Vagina (tissue), 2 donors: ENCODE measurements at regions not wholly inside any gene's neighbourhood (a gene's known extent, or its start where the extent isn't known, plus 50 kb on each side); places are given as distances from the start of the nearest gene placed in this dataset.

Experiments
- DNase-seq, 2 donors: peaks; one replicate each; pipeline ENCODE4 v3.0.0-alpha.2; 2017; ENCODE audit errors: extremely low spot score in 2 of 2
- H3K27ac ChIP-seq: fragments of 200-600 bp; sonication (generic); one replicate; pipeline ENCODE4 v1.5.1; 2019
- H3K27me3 ChIP-seq: fragments of 200-600 bp; sonication (generic); one replicate; pipeline ENCODE4 v1.5.1; 2019
- H3K36me3 ChIP-seq, 2 donors: fragments of 200-600 bp; sonication (generic); one replicate each; pipeline ENCODE4 v1.5.1; 2017 to 2019
- H3K4me1 ChIP-seq: fragments of 200-600 bp; sonication (generic); one replicate; pipeline ENCODE4 v1.5.1; 2019
- H3K4me3 ChIP-seq, 2 donors: fragments of 200-600 bp; sonication (generic); 1 replicate in 1 of 2; 2 replicates in 1 of 2; pipeline ENCODE4 v1.5.1; 2016 to 2019
- H3K9me3 ChIP-seq: fragments of 200-600 bp; sonication (generic); one replicate; pipeline ENCODE4 v1.5.1; 2019
- CTCF ChIP-seq, 3 experiments: fragments of 450-650 bp in 2 of 3; fragments of 200-600 bp in 1 of 3; sonication (generic) in 1 of 3; IDR thresholded peaks; one replicate each; pipeline ENCODE4 v1.5.1; 2017 to 2019; ENCODE audit warnings: antibody characterized with exemption in 3 of 3, mild to moderate bottlenecking in 2 of 3, moderate library complexity in 2 of 3
- POLR2A ChIP-seq, 2 donors: fragments of 450-650 bp; IDR thresholded peaks; one replicate each; pipeline ENCODE4 v1.6.1; 2017; ENCODE audit warnings: antibody characterized with exemption in 2 of 2, mild to moderate bottlenecking in 2 of 2, moderate library complexity in 2 of 2
- POLR2AphosphoS5 ChIP-seq, 2 donors: sonication (generic); formaldehyde crosslinking; IDR thresholded peaks; one replicate each; pipeline ENCODE4 v1.9.0; 2017; ENCODE audit warnings: antibody characterized with exemption in 2 of 2, mild to moderate bottlenecking in 2 of 2, low read depth in 1 of 2; ENCODE audit not compliant: insufficient read depth in 1 of 2
- intact Hi-C: fragments of 100-400 bp; cut with DNase I; formaldehyde crosslinking; loops from one replicate; pipeline ENCODE4 v1.15.1; 2023

GRCh38 chr5:124060413-124061067, 548.6 kb downstream of the CSNK1G3 start:
- intact Hi-C loops, result no loop called here
- Histone ChIP-seq H3K4me3 (no peak overlapping the region), H3K27me3 (no peaks in the 10 kb centered on the region), H3K9me3 (no peaks in the 10 kb centered on the region), H3K27ac (no peak overlapping the region), H3K4me1 (peaks cover 17% of the 10 kb centered on the region), H3K36me3 (no peaks in the 10 kb centered on the region)
- DNase-seq, result no peak
- TF ChIP-seq POLR2A (IDR thresholded peaks at IDR 0.05), result no peak
- TF ChIP-seq CTCF (IDR thresholded peaks at IDR 0.05), result no peak
- TF ChIP-seq POLR2AphosphoS5 (IDR thresholded peaks at IDR 0.05; ENCODE audit: insufficient read depth in 1 of 2, low read depth in 1 of 2), result no peak

GRCh38 chr5:124060011-124060410, 548.0 kb downstream of the CSNK1G3 start:
- H3K27me3 ChIP-seq, result no peaks in the 10 kb centered on the region
- no peak for TF ChIP-seq CTCF (IDR thresholded peaks at IDR 0.05)
- no peak for TF ChIP-seq POLR2A (IDR thresholded peaks at IDR 0.05)
- no peak for TF ChIP-seq POLR2AphosphoS5 (IDR thresholded peaks at IDR 0.05; ENCODE audit: insufficient read depth in 1 of 2, low read depth in 1 of 2)
- H3K27ac ChIP-seq, result no peak overlapping the region
- no peaks in the 10 kb centered on the region for H3K36me3 ChIP-seq
- no peaks in the 10 kb centered on the region for H3K9me3 ChIP-seq
- peaks cover 17% of the 10 kb centered on the region for H3K4me1 ChIP-seq
- no peak overlapping the region for H3K4me3 ChIP-seq
- intact Hi-C loops, result no loop called here
- no peak for DNase-seq

GRCh38 chr5:124059200-124059599, 547.2 kb downstream of the CSNK1G3 start:
- Histone ChIP-seq H3K36me3 (no peaks in the 10 kb centered on the region), H3K4me1 (peaks cover 17% of the 10 kb centered on the region), H3K27ac (no peak overlapping the region), H3K9me3 (no peaks in the 10 kb centered on the region), H3K4me3 (no peak overlapping the region), H3K27me3 (no peaks in the 10 kb centered on the region)
- DNase-seq, result no peak
- TF ChIP-seq POLR2A (IDR thresholded peaks at IDR 0.05), result no peak
- TF ChIP-seq POLR2AphosphoS5 (IDR thresholded peaks at IDR 0.05; ENCODE audit: insufficient read depth in 1 of 2, low read depth in 1 of 2), result peak in 1 of 2 donors; percentile 16
- intact Hi-C loops, result no loop called here

GRCh38 chr5:124057724-124058231, 545.8 kb downstream of the CSNK1G3 start:
- H3K9me3 ChIP-seq, result no peaks in the 10 kb centered on the region
- intact Hi-C loops, result no loop called here
- peak overlapping the region in 1 of 2 donors; percentile 2 for H3K4me3 ChIP-seq
- TF ChIP-seq POLR2AphosphoS5 (IDR thresholded peaks at IDR 0.05; ENCODE audit: insufficient read depth in 1 of 2, low read depth in 1 of 2) (no peak), POLR2A (IDR thresholded peaks at IDR 0.05) (no peak), CTCF (IDR thresholded peaks at IDR 0.05) (no peak)
- no peak for DNase-seq
- no peak overlapping the region for H3K27ac ChIP-seq
- H3K36me3 ChIP-seq, result no peaks in the 10 kb centered on the region
- peaks cover 17% of the 10 kb centered on the region for H3K4me1 ChIP-seq
- H3K27me3 ChIP-seq, result no peaks in the 10 kb centered on the region

- H3K27ac ChIP-seq, result no peak overlapping the region
- intact Hi-C loops, result no loop called here
- DNase-seq, result no peak
- peak overlapping the region in 1 of 2 donors; percentile 2 for H3K4me3 ChIP-seq
- H3K4me1 ChIP-seq, result peaks cover 17% of the 10 kb centered on the region
- H3K36me3 ChIP-seq, result no peaks in the 10 kb centered on the region
- H3K9me3 ChIP-seq, result no peaks in the 10 kb centered on the region
- no peak for TF ChIP-seq CTCF (IDR thresholded peaks at IDR 0.05)
- TF ChIP-seq POLR2A (IDR thresholded peaks at IDR 0.05), result no peak
- TF ChIP-seq POLR2AphosphoS5 (IDR thresholded peaks at IDR 0.05; ENCODE audit: insufficient read depth in 1 of 2, low read depth in 1 of 2), result no peak
- no peaks in the 10 kb centered on the region for H3K27me3 ChIP-seq
Observed at GRCh38 chr5:124056991-124057723, 545.2 kb downstream of the CSNK1G3 start.
